SK-MEL-5 (cell line): ENCODE measurements at regions not wholly inside any gene's neighbourhood (a gene's known extent, or its start where the extent isn't known, plus 50 kb on each side); places are given as distances from the start of the nearest gene placed in this dataset.

Experiments used
- DNase-seq: peaks from one replicate; pipeline ENCODE4 v3.0.0-alpha.2; 2016; ENCODE audit warnings: low read depth, low spot score
- in situ Hi-C: cut with HindIII; loops from 2 replicates; pipeline ENCODE4 v1.10.0; 2016; ENCODE audit warnings: low sequenced_read_pairs, high pct_unique_total_duplicates, low pct_unique_long_range_greater_than_20kb

GRCh38 chr20:10167040-10167439 lies 51.6 kb upstream of the SNAP25 start:
- in situ Hi-C loops = no loop called here
- no peak for DNase-seq

DNA sequence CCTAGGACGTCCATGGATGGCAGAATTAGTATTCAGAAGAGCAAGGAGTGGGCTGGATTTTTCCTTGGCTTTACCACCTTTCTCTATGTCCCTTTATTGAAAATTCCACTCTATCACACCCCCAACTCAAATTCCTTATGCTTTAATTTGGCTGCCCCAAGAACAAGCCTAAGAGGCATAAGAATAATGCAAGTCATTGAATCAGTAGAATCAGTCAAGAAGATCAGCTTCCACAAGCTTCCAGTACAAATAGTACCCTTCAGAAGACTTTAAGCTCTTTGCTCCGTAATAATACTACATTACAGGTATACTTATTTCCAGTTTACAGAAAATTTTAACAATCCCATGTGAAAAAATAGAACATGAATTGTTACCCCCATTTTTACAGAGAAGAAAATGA lies 51.0 kb upstream of the SNAP25 start:
- in situ Hi-C loops = no loop called here
- no peak for DNase-seq
